GM21390 (cell line): ENCODE measurements at regions not wholly inside any gene's neighbourhood (a gene's known extent, or its start where the extent isn't known, plus 50 kb on each side); places are given as distances from the start of the nearest gene placed in this dataset.
"Not testable (repeated sequence)": the region's sequence is repeated elsewhere in the genome, so short reads cannot be mapped to it uniquely, and the experiment has no call there.

Experiments used
- ATAC-seq: cut with Tn5 transposase; IDR thresholded peaks from one replicate; pipeline ENCODE4 v1.9.1; 2021; ENCODE audit not compliant: unreplicated experiment

GRCh38 chr2:111602259-111602658 is 281.7 kb downstream of the ANAPC1 start:
- not testable (repeated sequence) for ATAC-seq

- not testable (repeated sequence) for ATAC-seq
These were observed 278.2 kb downstream of the ANAPC1 start for GRCh38 chr2:111605798-111606197.

- ATAC-seq, result not testable (repeated sequence)
These were observed 277.4 kb downstream of the ANAPC1 start for GRCh38 chr2:111606632-111607031.

- not testable (repeated sequence) for ATAC-seq
These were observed 274.7 kb downstream of the ANAPC1 start for GRCh38 chr2:111609146-111609844.

- ATAC-seq, result not testable (repeated sequence)
These were observed 274.0 kb downstream of the ANAPC1 start for GRCh38 chr2:111610035-111610434.

- ATAC-seq, result no peak
These were observed 267.3 kb downstream of the ANAPC1 start for GRCh38 chr2:111616651-111617218.

GRCh38 chr2:111617299-111618225 is 266.4 kb downstream of the ANAPC1 start:
- ATAC-seq, result no peak

- no peak for ATAC-seq
These were observed 265.6 kb downstream of the ANAPC1 start for GRCh38 chr2:111618226-111618977.

- no peak for ATAC-seq
These were observed 264.8 kb downstream of the ANAPC1 start for GRCh38 chr2:111618978-111619902.

GRCh38 chr2:111620281-111620680 is 263.7 kb downstream of the ANAPC1 start:
- ATAC-seq, result no peak

GRCh38 chr2:111622859-111623258 is 261.1 kb downstream of the ANAPC1 start:
- no peak for ATAC-seq

- no peak for ATAC-seq
These were observed 260.6 kb downstream of the ANAPC1 start for GRCh38 chr2:111623380-111623779.

GRCh38 chr2:111624411-111625156 is 259.4 kb downstream of the ANAPC1 start:
- ATAC-seq, result no peak

GRCh38 chr2:111625157-111625537 is 258.8 kb downstream of the ANAPC1 start:
- not testable (repeated sequence) for ATAC-seq

GRCh38 chr2:111626037-111626864 is 257.7 kb downstream of the ANAPC1 start:
- no peak for ATAC-seq

- ATAC-seq, result no peak
These were observed 257.2 kb downstream of the ANAPC1 start for GRCh38 chr2:111626865-111627163.

GRCh38 chr2:111627256-111627655 is 256.7 kb downstream of the ANAPC1 start:
- ATAC-seq, result no peak

- ATAC-seq, result no peak
These were observed 255.8 kb downstream of the ANAPC1 start for GRCh38 chr2:111628221-111628620.

GRCh38 chr2:111629983-111630382 is 254.0 kb downstream of the ANAPC1 start:
- ATAC-seq, result no peak
